Esophagus squamous epithelium (tissue), 5 donors: ENCODE measurements at regions not wholly inside any gene's neighbourhood (a gene's known extent, or its start where the extent isn't known, plus 50 kb on each side); places are given as distances from the start of the nearest gene placed in this dataset.

Experiments used
- DNase-seq: peaks from one replicate; lab custom pipeline; 2025; lab: John Stamatoyannopoulos, UW
- H3K27ac ChIP-seq, 4 donors: fragments of 200-600 bp; sonication (generic); one replicate each; pipeline ENCODE4 v1.5.1; 2016 to 2019; ENCODE audit warnings: mild to moderate bottlenecking in 1 of 4
- H3K27me3 ChIP-seq, 4 donors: fragments of 200-600 bp; sonication (generic); 1 replicate in 3 of 4; 2 replicates in 1 of 4; pipeline versions ENCODE4 v1.5.1 to v1.6.0; 2017 to 2021; ENCODE audit warnings: antibody characterized with exemption in 1 of 4
- H3K36me3 ChIP-seq, 3 donors: fragments of 200-600 bp; sonication (generic); one replicate each; pipeline ENCODE4 v1.5.1; 2016 to 2019
- H3K4me1 ChIP-seq, 3 donors: fragments of 200-600 bp; sonication (generic); one replicate each; pipeline ENCODE4 v1.5.1; 2017 to 2019
- H3K4me3 ChIP-seq, 4 donors: fragments of 200-600 bp; sonication (generic); 1 replicate in 3 of 4; 2 replicates in 1 of 4; pipeline ENCODE4 v1.5.1; 2016 to 2019; ENCODE audit warnings: mild to moderate bottlenecking in 2 of 4, moderate library complexity in 1 of 4
- H3K9me3 ChIP-seq, 3 donors: fragments of 200-600 bp; sonication (generic); one replicate each; pipeline ENCODE4 v1.5.1; 2016 to 2019
- CTCF ChIP-seq, 6 experiments: fragments of 450-650 bp in 4 of 6; fragments of 200-600 bp in 2 of 6; sonication (generic) in 2 of 6; IDR thresholded peaks; one replicate each; pipeline ENCODE4 v1.5.1; 2016 to 2019; ENCODE audit warnings: antibody characterized with exemption in 6 of 6, mild to moderate bottlenecking in 4 of 6, moderate library complexity in 4 of 6
- POLR2A ChIP-seq, 4 donors: fragments of 450-650 bp; IDR thresholded peaks; one replicate each; pipeline ENCODE4 v1.6.1; 2017; ENCODE audit warnings: antibody characterized with exemption in 4 of 4, mild to moderate bottlenecking in 4 of 4, moderate library complexity in 3 of 4
- WGBS, 2 donors: methylation state at CpG; one replicate each; pipeline ENCODE4 v1.1.5; 2018; 5-methylcytosine and 5-hydroxymethylcytosine counted together
- intact Hi-C: fragments of 100-400 bp; cut with DNase I; formaldehyde crosslinking; loops from one replicate; pipeline ENCODE4 v1.15.0; 2022
- donor health status: DM: yes; HTN: yes; CAD: no.

- no peaks in the 10 kb centered on the region for H3K27me3 ChIP-seq
- TF ChIP-seq CTCF (IDR thresholded peaks at IDR 0.05) (no peak), POLR2A (IDR thresholded peaks at IDR 0.05) (no peak)
Observed at GRCh38 chr16:60285794-60286193, 1551.7 kb upstream of the GOT2 start.

GRCh38 chr16:60279061-60279665 is 1545.0 kb upstream of the GOT2 start:
- TF ChIP-seq CTCF (IDR thresholded peaks at IDR 0.05) (no peak), POLR2A (IDR thresholded peaks at IDR 0.05) (no peak)
- H3K27ac ChIP-seq: no peak overlapping the region
- no peaks in the 10 kb centered on the region for H3K36me3 ChIP-seq
- no peaks in the 10 kb centered on the region for H3K4me1 ChIP-seq
- no peaks in the 10 kb centered on the region for H3K9me3 ChIP-seq
- intact Hi-C loops: no loop called here
- no peak for DNase-seq
- no peak overlapping the region for H3K4me3 ChIP-seq
- H3K27me3 ChIP-seq: no peaks in the 10 kb centered on the region
- 75 to 85% methylated on average over 11 of the region's 11 CpGs for WGBS, 2 donors

More at GRCh38 chr16:60285794-60286193, 1551.7 kb upstream of the GOT2 start:
- Histone ChIP-seq H3K27ac (no peak overlapping the region), H3K4me1 (no peaks in the 10 kb centered on the region), H3K4me3 (no peak overlapping the region), H3K36me3 (no peaks in the 10 kb centered on the region), H3K9me3 (no peaks in the 10 kb centered on the region)
- DNase-seq: no peak
- intact Hi-C loops: no loop called here
- WGBS, 2 donors: 40 to 63% methylated on average over 1 of the region's 1 CpG

GRCh38 chr16:60274431-60275019 is 1540.4 kb upstream of the GOT2 start:
- 44 to 54% methylated on average over 2 of the region's 2 CpGs for WGBS, 2 donors
- DNase-seq: no peak
- intact Hi-C loops: no loop called here
- Histone ChIP-seq H3K9me3 (no peaks in the 10 kb centered on the region), H3K27ac (no peak overlapping the region), H3K4me3 (no peak overlapping the region), H3K4me1 (no peaks in the 10 kb centered on the region), H3K27me3 (no peaks in the 10 kb centered on the region), H3K36me3 (no peaks in the 10 kb centered on the region)
- TF ChIP-seq POLR2A (IDR thresholded peaks at IDR 0.05) (no peak), CTCF (IDR thresholded peaks at IDR 0.05) (no peak)

- TF ChIP-seq CTCF (IDR thresholded peaks at IDR 0.05) (no peak), POLR2A (IDR thresholded peaks at IDR 0.05) (no peak)
- Histone ChIP-seq H3K9me3 (no peaks in the 10 kb centered on the region), H3K4me3 (no peak overlapping the region), H3K36me3 (no peaks in the 10 kb centered on the region), H3K27me3 (no peaks in the 10 kb centered on the region), H3K4me1 (no peaks in the 10 kb centered on the region), H3K27ac (no peak overlapping the region)
- no peak for DNase-seq
- intact Hi-C loops: no loop called here
Observed at GRCh38 chr16:60271781-60272180, 1537.7 kb upstream of the GOT2 start.

- Histone ChIP-seq H3K9me3 (no peaks in the 10 kb centered on the region), H3K4me1 (no peaks in the 10 kb centered on the region), H3K36me3 (no peaks in the 10 kb centered on the region), H3K27me3 (no peaks in the 10 kb centered on the region), H3K4me3 (no peak overlapping the region), H3K27ac (no peak overlapping the region)
- DNase-seq: no peak
- WGBS, 2 donors: 20 to 38% methylated on average over 3 of the region's 3 CpGs
- no peak for TF ChIP-seq CTCF (IDR thresholded peaks at IDR 0.05)
- TF ChIP-seq POLR2A (IDR thresholded peaks at IDR 0.05): no peak
- intact Hi-C loops: no loop called here
Observed at GRCh38 chr16:60271025-60271771, 1537.1 kb upstream of the GOT2 start.
